WERI-Rb-1 (cell line): ENCODE measurements at regions not wholly inside any gene's neighbourhood (a gene's known extent, or its start where the extent isn't known, plus 50 kb on each side); places are given as distances from the start of the nearest gene placed in this dataset.

Source experiments
- DNase-seq: peaks from one replicate; pipeline ENCODE4 v3.0.0-alpha.2; 2020
- H3K27ac ChIP-seq: fragments of 250-450 bp; sonication (Bioruptor Pico); 2 replicates; pipeline ENCODE4 v1.5.1; 2020; ENCODE audit warnings: mild to moderate bottlenecking, moderate library complexity
- H3K27me3 ChIP-seq: fragments of 250-450 bp; sonication (Bioruptor Pico); 2 replicates; pipeline ENCODE4 v1.5.1; 2021; ENCODE audit warnings: mild to moderate bottlenecking, low read depth, moderate library complexity; ENCODE audit not compliant: insufficient read depth, severe bottlenecking
- H3K36me3 ChIP-seq: fragments of 250-450 bp; sonication (Bioruptor Pico); 2 replicates; pipeline ENCODE4 v1.5.1; 2020; ENCODE audit warnings: mild to moderate bottlenecking, moderate library complexity
- H3K4me3 ChIP-seq: 2 replicates; pipeline ENCODE4 v1.5.1; 2011; ENCODE audit warnings: low read depth, mild to moderate bottlenecking, control low read depth, low read length
- H3K9me3 ChIP-seq: fragments of 250-450 bp; sonication (Bioruptor Pico); 2 replicates; pipeline ENCODE4 v1.5.1; 2021; ENCODE audit warnings: mild to moderate bottlenecking, moderate library complexity; ENCODE audit not compliant: severe bottlenecking
- TF ChIP-seq, protein P1 (sequence below): IDR thresholded peaks from 2 replicates; pipeline ENCODE4 v1.5.1; 2011; ENCODE audit warnings: low read depth, mild to moderate bottlenecking, control low read depth, inconsistent platforms, low read length

DNA sequence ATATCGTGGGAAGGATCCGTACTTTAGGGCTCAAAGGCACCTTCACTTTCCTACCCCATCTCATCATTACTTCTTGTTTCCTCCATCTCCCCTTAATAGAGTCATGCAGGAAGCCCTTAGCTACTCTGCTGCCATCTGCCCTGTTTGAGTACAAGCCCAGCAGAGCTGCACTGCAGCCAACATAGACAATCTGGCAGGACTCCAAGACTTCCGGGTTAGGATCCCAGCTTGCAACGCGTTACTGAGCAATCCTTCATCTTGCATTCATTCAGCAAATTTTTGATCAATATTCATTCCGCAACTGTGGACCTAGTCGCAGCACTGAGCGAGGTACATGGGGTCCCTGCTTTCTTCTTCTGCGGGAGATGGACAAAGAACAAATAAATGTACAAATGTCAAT is 344.9 kb downstream of the BCOR start:
- TF ChIP-seq, protein P1, sequence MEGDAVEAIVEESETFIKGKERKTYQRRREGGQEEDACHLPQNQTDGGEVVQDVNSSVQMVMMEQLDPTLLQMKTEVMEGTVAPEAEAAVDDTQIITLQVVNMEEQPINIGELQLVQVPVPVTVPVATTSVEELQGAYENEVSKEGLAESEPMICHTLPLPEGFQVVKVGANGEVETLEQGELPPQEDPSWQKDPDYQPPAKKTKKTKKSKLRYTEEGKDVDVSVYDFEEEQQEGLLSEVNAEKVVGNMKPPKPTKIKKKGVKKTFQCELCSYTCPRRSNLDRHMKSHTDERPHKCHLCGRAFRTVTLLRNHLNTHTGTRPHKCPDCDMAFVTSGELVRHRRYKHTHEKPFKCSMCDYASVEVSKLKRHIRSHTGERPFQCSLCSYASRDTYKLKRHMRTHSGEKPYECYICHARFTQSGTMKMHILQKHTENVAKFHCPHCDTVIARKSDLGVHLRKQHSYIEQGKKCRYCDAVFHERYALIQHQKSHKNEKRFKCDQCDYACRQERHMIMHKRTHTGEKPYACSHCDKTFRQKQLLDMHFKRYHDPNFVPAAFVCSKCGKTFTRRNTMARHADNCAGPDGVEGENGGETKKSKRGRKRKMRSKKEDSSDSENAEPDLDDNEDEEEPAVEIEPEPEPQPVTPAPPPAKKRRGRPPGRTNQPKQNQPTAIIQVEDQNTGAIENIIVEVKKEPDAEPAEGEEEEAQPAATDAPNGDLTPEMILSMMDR: no peak
- no peak for DNase-seq
- Histone ChIP-seq H3K36me3 (no peaks in the 10 kb centered on the region), H3K9me3 (no peaks in the 10 kb centered on the region), H3K27me3 (no peaks in the 10 kb centered on the region), H3K27ac (no peak overlapping the region), H3K4me3 (no peak overlapping the region)

DNA sequence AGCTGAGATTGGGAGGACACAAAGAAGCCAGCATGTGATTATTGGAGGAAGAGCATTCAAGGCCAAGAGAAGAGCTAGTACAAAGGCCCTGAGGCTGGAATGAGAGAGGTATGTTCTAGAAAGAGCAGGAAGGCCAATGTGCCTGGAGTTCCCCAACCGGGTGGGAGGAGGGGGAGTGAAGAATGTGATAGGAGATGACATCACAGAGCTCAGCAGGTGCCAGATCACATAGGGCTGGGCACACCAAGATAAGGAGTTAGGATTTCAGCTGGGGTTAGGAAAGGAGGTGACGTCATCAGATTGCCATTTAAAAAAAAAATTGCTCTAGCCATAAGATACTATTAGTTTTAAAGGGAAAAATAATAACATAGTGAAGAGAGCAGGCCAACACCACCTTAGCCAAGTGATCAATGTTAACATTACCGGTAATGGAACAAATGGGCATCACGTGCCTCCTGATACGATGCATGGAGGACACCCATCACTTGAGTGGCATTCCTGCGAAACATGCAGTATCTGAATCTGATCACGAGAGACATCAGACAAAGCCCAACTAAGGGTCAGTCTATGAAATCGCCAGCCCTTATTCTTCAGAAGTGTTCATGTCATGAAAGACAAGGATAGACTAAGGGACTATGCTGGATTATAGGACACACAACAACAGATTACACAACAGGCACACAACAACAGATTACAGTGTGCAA is 344.3 kb downstream of the BCOR start:
- TF ChIP-seq, protein P1: no peak
- Histone ChIP-seq H3K9me3 (no peaks in the 10 kb centered on the region), H3K27me3 (no peaks in the 10 kb centered on the region), H3K36me3 (no peaks in the 10 kb centered on the region), H3K27ac (no peak overlapping the region), H3K4me3 (no peak overlapping the region)
- no peak for DNase-seq

DNA sequence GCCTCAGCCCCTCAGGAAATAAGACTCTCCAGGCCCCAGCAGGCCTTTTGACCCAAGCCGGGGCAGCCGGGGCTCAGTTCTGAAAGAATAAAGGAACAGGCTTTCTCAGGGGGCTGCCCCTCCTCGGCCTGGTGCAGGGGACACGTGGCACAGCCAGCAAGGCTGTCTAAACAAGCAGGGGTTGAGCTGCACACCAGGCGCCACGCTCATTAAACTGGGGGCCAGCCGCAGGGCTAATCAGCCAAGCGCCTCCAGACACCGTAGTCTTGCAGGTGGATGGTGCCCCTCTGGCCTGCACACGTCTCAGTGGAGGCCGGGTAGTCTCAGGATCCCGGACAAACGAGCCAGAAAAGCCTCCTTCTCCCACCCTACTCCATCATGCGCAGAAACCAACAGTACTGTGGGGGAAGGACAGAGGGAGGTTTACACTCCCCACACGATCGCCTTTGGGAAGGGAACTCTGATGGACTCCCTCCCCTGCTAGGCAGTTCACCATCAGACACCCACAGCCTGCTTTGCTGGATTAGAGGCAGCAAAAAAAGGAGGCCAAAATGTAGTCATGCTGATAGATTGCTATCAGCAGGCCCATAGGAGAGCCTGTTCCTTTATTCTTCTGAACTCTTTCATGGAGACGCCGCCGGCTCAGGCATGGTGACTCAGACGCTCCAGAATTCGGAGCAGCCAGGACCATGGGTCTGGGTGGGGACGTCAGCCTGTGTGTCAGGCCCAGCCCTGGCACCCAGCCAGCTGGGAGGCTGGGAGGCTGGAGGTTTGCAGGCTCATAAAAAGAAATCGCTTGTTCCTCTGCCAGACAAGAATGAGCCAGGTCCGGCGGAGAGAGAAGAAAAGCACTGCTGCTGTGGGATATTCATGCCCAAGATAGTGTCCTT is 342.4 kb downstream of the BCOR start:
- DNase-seq: no peak
- TF ChIP-seq, protein P1: no peak
- Histone ChIP-seq H3K4me3 (no peak overlapping the region), H3K27me3 (no peaks in the 10 kb centered on the region), H3K36me3 (no peaks in the 10 kb centered on the region), H3K9me3 (no peaks in the 10 kb centered on the region), H3K27ac (0 out of 2 replicates have a peak overlapping the region, but pooled peaks have one; percentile 4)

DNA sequence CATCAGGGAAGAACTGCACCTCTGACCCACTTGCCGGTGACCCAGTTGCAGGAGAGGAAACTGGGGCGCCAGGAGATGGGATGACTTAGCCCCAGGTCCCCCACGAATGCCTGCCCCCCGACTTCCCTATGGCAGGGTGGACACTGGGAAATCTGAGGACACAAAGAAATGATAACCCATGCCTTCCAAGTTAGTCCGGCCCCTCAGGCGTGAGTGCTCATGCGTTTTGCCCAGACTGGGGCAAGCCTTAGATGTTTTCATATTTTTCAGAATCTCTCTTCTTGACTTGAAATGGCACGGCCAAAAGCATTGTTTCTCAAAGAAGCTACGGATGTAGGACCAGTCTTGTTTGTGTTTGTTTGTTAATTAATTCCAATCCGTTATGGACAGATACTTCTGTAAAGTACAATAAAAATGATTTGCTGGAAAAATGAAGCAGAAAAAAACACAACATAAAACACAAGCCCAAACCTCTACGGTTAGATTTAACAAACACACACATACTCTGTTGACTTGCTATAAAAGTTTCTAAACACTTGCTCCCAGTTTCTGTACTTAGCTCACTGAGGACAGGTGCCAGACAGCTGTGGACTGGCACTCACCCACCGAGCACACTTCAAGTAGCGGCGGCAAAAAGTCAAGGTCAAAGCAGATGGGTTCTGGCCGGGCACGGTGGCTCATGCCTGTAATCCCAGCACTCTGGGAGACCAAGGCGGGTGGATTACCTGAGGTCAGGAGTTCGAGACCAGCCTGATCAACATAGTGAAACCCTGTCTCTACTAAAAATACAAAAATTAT is 341.5 kb downstream of the BCOR start:
- TF ChIP-seq, protein P1: no peak
- H3K27ac ChIP-seq: no peak overlapping the region

DNA sequence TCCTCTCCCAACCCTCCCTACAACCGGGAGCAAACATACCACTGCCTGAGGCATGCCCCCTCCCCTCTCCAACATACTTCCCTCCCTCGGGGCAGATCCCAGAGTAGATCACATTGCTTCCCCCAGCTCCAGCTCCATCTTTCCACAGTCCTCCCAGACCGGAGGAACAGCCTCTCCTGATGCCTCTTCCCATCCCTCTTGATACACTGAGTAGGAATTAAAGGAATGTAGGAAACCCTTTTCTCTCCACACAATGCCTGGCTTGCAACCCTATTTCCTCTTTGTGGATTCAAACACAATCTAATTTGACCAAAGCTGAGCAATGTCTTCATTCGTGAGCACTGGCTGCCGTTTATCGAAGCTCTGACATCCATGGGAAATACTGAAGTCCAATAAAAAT is 339.8 kb downstream of the BCOR start:
- no peaks in the 10 kb centered on the region for H3K9me3 ChIP-seq
- H3K27me3 ChIP-seq: no peaks in the 10 kb centered on the region
- DNase-seq: no peak
- TF ChIP-seq, protein P1: no peak
- no peaks in the 10 kb centered on the region for H3K36me3 ChIP-seq
- peak overlapping the region; percentile 5; the same call in 1 of the 2 replicates for H3K27ac ChIP-seq
- no peak overlapping the region for H3K4me3 ChIP-seq

More for the DNA sequence above, 341.5 kb downstream of the BCOR start:
- no peaks in the 10 kb centered on the region for H3K27me3 ChIP-seq
- H3K9me3 ChIP-seq: no peaks in the 10 kb centered on the region
- no peak overlapping the region for H3K4me3 ChIP-seq
- no peaks in the 10 kb centered on the region for H3K36me3 ChIP-seq
- no peak for DNase-seq
